Smooth muscle cell (in vitro differentiated cells): ENCODE measurements at regions not wholly inside any gene's neighbourhood (a gene's known extent, or its start where the extent isn't known, plus 50 kb on each side); places are given as distances from the start of the nearest gene placed in this dataset.

Source experiments
- DNase-seq: peaks from one replicate; lab custom pipeline; 2025; ENCODE audit not compliant: unreplicated experiment; lab: John Stamatoyannopoulos, UW
- H2AFZ ChIP-seq: fragments of 200-600 bp; sonication (generic); 2 replicates; pipeline ENCODE4 v1.6.0; 2016; ENCODE audit warnings: antibody characterized with exemption, low read depth, mild to moderate bottlenecking
- H3F3A ChIP-seq: fragments of 200-600 bp; sonication (generic); 2 replicates; pipeline ENCODE4 v1.6.0; 2017; ENCODE audit warnings: antibody characterized with exemption, low read depth
- H3K27ac ChIP-seq: fragments of 200-600 bp; sonication (generic); 2 replicates; pipeline ENCODE4 v1.5.1; 2016; ENCODE audit warnings: low read depth, mild to moderate bottlenecking
- H3K27me3 ChIP-seq: fragments of 200-600 bp; sonication (generic); 2 replicates; pipeline ENCODE4 v1.6.1; 2016; ENCODE audit warnings: low read depth, mild to moderate bottlenecking
- H3K36me3 ChIP-seq: fragments of 200-600 bp; sonication (generic); 2 replicates; pipeline ENCODE4 v1.5.1; 2016; ENCODE audit warnings: low read depth
- H3K4me1 ChIP-seq: fragments of 200-600 bp; sonication (generic); 2 replicates; pipeline ENCODE4 v1.5.1; 2016; ENCODE audit warnings: low read depth
- H3K4me2 ChIP-seq: fragments of 200-600 bp; sonication (generic); 2 replicates; pipeline ENCODE4 v1.6.0; 2016; ENCODE audit warnings: mild to moderate bottlenecking
- H3K4me3 ChIP-seq: fragments of 200-600 bp; sonication (generic); 2 replicates; pipeline ENCODE4 v1.5.1; 2016; ENCODE audit warnings: mild to moderate bottlenecking
- H3K79me2 ChIP-seq: fragments of 200-600 bp; sonication (generic); 2 replicates; pipeline ENCODE4 v1.6.0; 2016; ENCODE audit warnings: low read depth, mild to moderate bottlenecking
- H3K9ac ChIP-seq: fragments of 200-600 bp; sonication (generic); 2 replicates; pipeline ENCODE4 v1.6.0; 2016; ENCODE audit warnings: low read depth
- H3K9me3 ChIP-seq: fragments of 200-600 bp; sonication (generic); replicated peaks from 2 replicates; pipeline ENCODE4 v1.5.1; 2016; ENCODE audit warnings: low read depth
- H4K20me1 ChIP-seq: fragments of 200-600 bp; sonication (generic); 2 replicates; pipeline ENCODE4 v1.6.0; 2016; ENCODE audit warnings: low read depth
- CTCF ChIP-seq: fragments of 200-600 bp; sonication (generic); IDR thresholded peaks from 2 replicates; pipeline ENCODE4 v1.5.1; 2017; ENCODE audit warnings: borderline replicate concordance, mild to moderate bottlenecking, antibody characterized with exemption; ENCODE audit not compliant: insufficient read depth, poor library complexity, severe bottlenecking
- WGBS: methylation state at CpG from one replicate; pipeline ENCODE4 v1.1.7; 2016; ENCODE audit warnings: low lambda C conversion rate; 5-methylcytosine and 5-hydroxymethylcytosine counted together

GRCh38 chr3:56980243-56980642 is 80.2 kb upstream of the SPATA12 start:
- Histone ChIP-seq H2AFZ (no peak overlapping the region), H4K20me1 (no peaks in the 10 kb centered on the region), H3K9me3 (no peaks in the 10 kb centered on the region), H3K4me3 (no peak overlapping the region), H3K4me2 (peak overlapping the region; percentile 29), H3K4me1 (no peaks in the 10 kb centered on the region), H3K36me3 (no peaks in the 10 kb centered on the region), H3F3A (peaks cover 27% of the 10 kb centered on the region), H3K9ac (peak overlapping the region; percentile 30), H3K27me3 (no peaks in the 10 kb centered on the region), H3K27ac (peak overlapping the region; percentile 99), H3K79me2 (peaks cover 6% of the 10 kb centered on the region)
- no peak for DNase-seq
- 91% methylated on average over 5 of the region's 5 CpGs for WGBS
- no peak for TF ChIP-seq CTCF

- no peak overlapping the region for H3K4me3 ChIP-seq
- TF ChIP-seq CTCF, result no peak
- H3K9ac ChIP-seq, result peak overlapping the region; percentile 30
- WGBS, result 93% methylated on average over 6 of the region's 6 CpGs
- H3K4me1 ChIP-seq, result peaks cover 1% of the 10 kb centered on the region
- H3K9me3 ChIP-seq, result no peaks in the 10 kb centered on the region
- H3K4me2 ChIP-seq, result no peak overlapping the region
- H2AFZ ChIP-seq, result no peak overlapping the region
- peak overlapping the region; percentile 99 for H3K27ac ChIP-seq
- H4K20me1 ChIP-seq, result no peaks in the 10 kb centered on the region
- H3F3A ChIP-seq, result peaks cover 30% of the 10 kb centered on the region
- no peaks in the 10 kb centered on the region for H3K27me3 ChIP-seq
- no peaks in the 10 kb centered on the region for H3K36me3 ChIP-seq
- no peak for DNase-seq
- H3K79me2 ChIP-seq, result peaks cover 6% of the 10 kb centered on the region
Measured at GRCh38 chr3:56979791-56980190, 80.7 kb upstream of the SPATA12 start.

- WGBS, result 95% methylated on average over 1 of the region's 1 CpG
- Histone ChIP-seq H3K9me3 (no peaks in the 10 kb centered on the region), H2AFZ (no peak overlapping the region), H3F3A (peaks cover 35% of the 10 kb centered on the region), H3K27ac (peak overlapping the region; percentile 89), H3K9ac (peak overlapping the region; percentile 52), H3K4me3 (no peak overlapping the region), H3K4me1 (peaks cover 9% of the 10 kb centered on the region), H3K36me3 (no peaks in the 10 kb centered on the region), H3K79me2 (peaks cover 6% of the 10 kb centered on the region), H3K27me3 (no peaks in the 10 kb centered on the region), H3K4me2 (peak overlapping the region; percentile 49), H4K20me1 (no peaks in the 10 kb centered on the region)
- DNase-seq, result no peak
- TF ChIP-seq CTCF, result no peak
Measured at GRCh38 chr3:56977561-56977889, 82.9 kb upstream of the SPATA12 start.
